DND-41 (cell line): ENCODE measurements at regions not wholly inside any gene's neighbourhood (a gene's known extent, or its start where the extent isn't known, plus 50 kb on each side); places are given as distances from the start of the nearest gene placed in this dataset.

Experiments
- ATAC-seq: fragments of 200-7000 bp; cut with Tn5 transposase; 3 replicates; pipeline ENCODE4 v1.9.1; 2021; ENCODE audit warnings: low read depth; ENCODE audit not compliant: insufficient read depth
- DNase-seq: peaks from one replicate; pipeline ENCODE4 v3.0.0-alpha.2; 2020
- H2AFZ ChIP-seq: 2 replicates; pipeline ENCODE4 v1.6.0; 2012; ENCODE audit warnings: low read depth, low read length
- H3K27ac ChIP-seq: 2 replicates; pipeline ENCODE4 v1.5.1; 2012; ENCODE audit warnings: low read length, inconsistent platforms
- H3K27me3 ChIP-seq: fragments of 200-600 bp; sonication (generic); 2 replicates; pipeline ENCODE4 v1.6.0; 2012; ENCODE audit warnings: low read length, mild to moderate bottlenecking, inconsistent platforms; ENCODE audit not compliant: insufficient read depth, poor library complexity
- H3K36me3 ChIP-seq: 2 replicates; pipeline ENCODE4 v1.5.1; 2012; ENCODE audit warnings: low read length, inconsistent platforms; ENCODE audit not compliant: insufficient read depth
- H3K4me1 ChIP-seq: 2 replicates; pipeline ENCODE4 v1.5.1; 2012; ENCODE audit warnings: mild to moderate bottlenecking, low read length; ENCODE audit not compliant: insufficient read depth
- H3K4me2 ChIP-seq: 2 replicates; pipeline ENCODE4 v1.6.0; 2012; ENCODE audit warnings: mild to moderate bottlenecking, moderate library complexity, low read length, inconsistent platforms; ENCODE audit not compliant: insufficient read depth
- H3K4me3 ChIP-seq, 2 experiments: fragments of 200-600 bp in 1 of 2; shearing (Covaris generic) in 1 of 2; 2 replicates each; pipeline ENCODE4 v1.5.1; 2012 to 2016; ENCODE audit warnings: inconsistent platforms in 2 of 2, low read length in 2 of 2, mild to moderate bottlenecking in 2 of 2, low read depth in 1 of 2, moderate library complexity in 1 of 2
- H3K79me2 ChIP-seq: 2 replicates; pipeline ENCODE4 v1.6.0; 2012; ENCODE audit warnings: low read length, inconsistent platforms; ENCODE audit not compliant: insufficient read depth
- H3K9ac ChIP-seq: 2 replicates; pipeline ENCODE4 v1.6.0; 2012; ENCODE audit warnings: low read depth, mild to moderate bottlenecking, inconsistent platforms, low read length, moderate library complexity
- H3K9me3 ChIP-seq: 2 replicates; pipeline ENCODE4 v1.5.1; 2012; ENCODE audit warnings: low read length, moderate library complexity, mild to moderate bottlenecking, inconsistent platforms; ENCODE audit not compliant: insufficient read depth, severe bottlenecking
- H4K20me1 ChIP-seq: 2 replicates; pipeline ENCODE4 v1.6.0; 2012; ENCODE audit warnings: low read length; ENCODE audit not compliant: insufficient read depth
- EZH2 ChIP-seq: IDR thresholded peaks from 3 replicates; pipeline ENCODE4 v1.6.1; 2012; ENCODE audit warnings: borderline replicate concordance, low read depth, mild to moderate bottlenecking, moderate library complexity, low read length, inconsistent platforms; ENCODE audit not compliant: severe bottlenecking
- TF ChIP-seq, protein P1 (sequence below): IDR thresholded peaks from 2 replicates; pipeline ENCODE4 v1.5.1; 2012; ENCODE audit warnings: borderline replicate concordance, low read length, moderate library complexity, mild to moderate bottlenecking; ENCODE audit not compliant: poor library complexity, severe bottlenecking; ENCODE audit errors: extremely low read depth

DNA sequence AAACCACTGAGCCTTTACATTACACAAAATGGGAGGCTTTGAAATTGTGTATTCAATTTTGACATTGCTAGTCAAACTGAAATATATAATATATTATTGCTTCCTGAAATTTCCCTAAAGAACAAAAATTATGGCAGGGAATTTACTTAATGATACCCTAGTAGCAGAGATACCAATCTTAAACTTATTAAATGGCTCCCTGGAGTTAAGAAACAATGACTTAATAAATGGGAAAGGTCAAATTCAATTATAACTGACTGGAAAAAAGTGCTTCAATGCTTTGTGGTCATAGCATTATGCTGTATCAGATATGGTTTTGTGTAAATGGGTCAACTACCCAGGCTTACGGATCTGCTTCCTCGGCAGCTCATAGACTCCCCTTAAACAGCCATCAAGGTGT lies 244.1 kb downstream of the CNTN3 start:
- Histone ChIP-seq H3K36me3 (no peaks in the 10 kb centered on the region), H3K4me1 (no peaks in the 10 kb centered on the region), H3K9ac (no peak overlapping the region), H3K27me3 (no peaks in the 10 kb centered on the region), H2AFZ (no peak overlapping the region), H4K20me1 (no peaks in the 10 kb centered on the region), H3K79me2 (no peaks in the 10 kb centered on the region), H3K4me2 (no peak overlapping the region), H3K9me3 (no peaks in the 10 kb centered on the region), H3K4me3 (no peak overlapping the region), H3K27ac (no peak overlapping the region)
- no peak for TF ChIP-seq EZH2
- TF ChIP-seq, protein P1, sequence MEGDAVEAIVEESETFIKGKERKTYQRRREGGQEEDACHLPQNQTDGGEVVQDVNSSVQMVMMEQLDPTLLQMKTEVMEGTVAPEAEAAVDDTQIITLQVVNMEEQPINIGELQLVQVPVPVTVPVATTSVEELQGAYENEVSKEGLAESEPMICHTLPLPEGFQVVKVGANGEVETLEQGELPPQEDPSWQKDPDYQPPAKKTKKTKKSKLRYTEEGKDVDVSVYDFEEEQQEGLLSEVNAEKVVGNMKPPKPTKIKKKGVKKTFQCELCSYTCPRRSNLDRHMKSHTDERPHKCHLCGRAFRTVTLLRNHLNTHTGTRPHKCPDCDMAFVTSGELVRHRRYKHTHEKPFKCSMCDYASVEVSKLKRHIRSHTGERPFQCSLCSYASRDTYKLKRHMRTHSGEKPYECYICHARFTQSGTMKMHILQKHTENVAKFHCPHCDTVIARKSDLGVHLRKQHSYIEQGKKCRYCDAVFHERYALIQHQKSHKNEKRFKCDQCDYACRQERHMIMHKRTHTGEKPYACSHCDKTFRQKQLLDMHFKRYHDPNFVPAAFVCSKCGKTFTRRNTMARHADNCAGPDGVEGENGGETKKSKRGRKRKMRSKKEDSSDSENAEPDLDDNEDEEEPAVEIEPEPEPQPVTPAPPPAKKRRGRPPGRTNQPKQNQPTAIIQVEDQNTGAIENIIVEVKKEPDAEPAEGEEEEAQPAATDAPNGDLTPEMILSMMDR = no peak
- DNase-seq (no peak), ATAC-seq (no peak)

DNA sequence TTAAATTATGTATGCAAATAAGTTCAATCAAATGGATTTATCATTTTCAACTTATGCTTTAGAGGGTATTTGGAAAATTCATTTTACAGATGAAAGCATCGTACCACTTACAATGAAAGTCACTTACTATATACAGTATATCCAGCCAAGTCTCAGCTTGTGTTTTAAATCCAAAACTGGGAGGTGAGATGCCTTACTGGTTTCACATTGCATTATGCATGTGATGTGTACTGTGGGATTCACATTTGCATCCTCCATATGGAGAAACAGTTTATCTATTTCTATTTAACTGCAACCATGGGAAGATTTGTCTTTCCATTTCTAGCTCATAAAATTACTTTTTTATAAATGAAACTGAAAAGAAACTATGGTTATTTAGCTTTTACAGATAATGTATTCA lies 248.1 kb downstream of the CNTN3 start:
- H3K36me3 ChIP-seq = no peaks in the 10 kb centered on the region
- H3K79me2 ChIP-seq = no peaks in the 10 kb centered on the region
- TF ChIP-seq, protein P1 = no peak
- no peak for TF ChIP-seq EZH2
- H3K27me3 ChIP-seq = no peaks in the 10 kb centered on the region
- no peaks in the 10 kb centered on the region for H4K20me1 ChIP-seq
- no peak for ATAC-seq
- no peak overlapping the region for H3K27ac ChIP-seq
- H3K4me3 ChIP-seq = no peak overlapping the region
- no peaks in the 10 kb centered on the region for H3K4me1 ChIP-seq
- no peak overlapping the region for H3K9ac ChIP-seq
- H3K9me3 ChIP-seq = no peaks in the 10 kb centered on the region
- H2AFZ ChIP-seq = no peak overlapping the region
- H3K4me2 ChIP-seq = no peak overlapping the region
- no peak for DNase-seq

DNA sequence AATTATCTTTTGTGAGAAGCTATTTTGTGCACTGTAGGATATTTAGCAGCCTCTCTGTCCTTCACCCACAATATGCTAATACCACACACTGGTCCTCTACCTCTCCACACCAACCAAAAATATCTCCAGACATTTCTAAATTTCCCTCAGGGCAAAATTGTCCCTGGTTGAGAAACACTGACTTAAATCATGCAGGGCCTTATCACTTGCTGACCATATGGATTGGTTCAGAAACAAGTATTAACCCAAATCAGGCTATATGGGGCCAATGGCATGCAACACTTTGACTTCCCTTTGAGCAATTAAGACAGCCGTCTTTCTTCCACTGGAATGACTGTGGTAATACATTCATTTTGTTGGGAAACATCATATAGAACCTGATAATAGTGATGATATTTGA lies 251.1 kb downstream of the CNTN3 start:
- Histone ChIP-seq H3K36me3 (no peaks in the 10 kb centered on the region), H4K20me1 (no peaks in the 10 kb centered on the region), H3K27me3 (no peaks in the 10 kb centered on the region), H3K9ac (no peak overlapping the region), H3K4me1 (no peaks in the 10 kb centered on the region), H3K79me2 (no peaks in the 10 kb centered on the region), H3K9me3 (no peaks in the 10 kb centered on the region), H2AFZ (no peak overlapping the region), H3K27ac (no peak overlapping the region), H3K4me3 (no peak overlapping the region), H3K4me2 (no peak overlapping the region)
- no peak for TF ChIP-seq EZH2
- TF ChIP-seq, protein P1 = no peak
- ATAC-seq (no peak), DNase-seq (no peak)

DNA sequence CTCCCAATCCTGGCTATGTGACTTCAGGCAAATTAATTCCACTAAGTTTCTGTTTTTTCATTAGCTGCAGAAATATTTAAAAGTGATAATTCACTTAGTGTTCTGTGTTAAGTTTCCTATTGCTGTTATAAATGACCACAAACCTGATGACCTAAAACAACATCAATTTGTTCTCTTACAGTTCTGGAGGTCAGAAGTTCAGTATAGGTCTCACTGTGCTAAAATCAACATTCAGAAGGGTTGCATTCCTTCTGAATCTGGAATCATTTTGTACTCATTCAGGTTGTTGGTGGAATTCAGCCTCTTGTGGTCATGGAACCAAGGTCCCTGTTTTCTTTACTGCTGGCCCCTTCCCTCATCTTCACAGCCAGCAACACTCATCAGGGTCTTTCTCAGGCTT lies 254.1 kb downstream of the CNTN3 start:
- no peak overlapping the region for H3K27ac ChIP-seq
- no peaks in the 10 kb centered on the region for H3K36me3 ChIP-seq
- no peak for DNase-seq
- H3K4me3 ChIP-seq = no peak overlapping the region
- no peak overlapping the region for H3K4me2 ChIP-seq
- no peak for TF ChIP-seq EZH2
- TF ChIP-seq, protein P1 = no peak
- H3K9me3 ChIP-seq = no peaks in the 10 kb centered on the region
- no peaks in the 10 kb centered on the region for H3K27me3 ChIP-seq
- no peak for ATAC-seq
- H3K4me1 ChIP-seq = no peaks in the 10 kb centered on the region
- H3K79me2 ChIP-seq = no peaks in the 10 kb centered on the region
- H3K9ac ChIP-seq = no peak overlapping the region
- H2AFZ ChIP-seq = no peak overlapping the region
- no peaks in the 10 kb centered on the region for H4K20me1 ChIP-seq
